Keratinocyte (primary cell): ENCODE measurements at regions not wholly inside any gene's neighbourhood (a gene's known extent, or its start where the extent isn't known, plus 50 kb on each side); places are given as distances from the start of the nearest gene placed in this dataset.

Experiments used
- DNase-seq: peaks from one replicate; pipeline ENCODE4 v3.0.0-alpha.2; 2011; ENCODE audit warnings: low read depth, missing footprints, low spot score
- FAIRE-seq: peaks from 2 replicates; lab custom pipeline; 2011; peaks lifted over from hg19 to GRCh38; lab: Jason Lieb, UNC
- H2AFZ ChIP-seq: 2 replicates; pipeline ENCODE4 v1.6.0; 2012; ENCODE audit warnings: low read length, control low read depth, inconsistent platforms; ENCODE audit not compliant: control insufficient read depth
- H3K27ac ChIP-seq: 2 replicates; pipeline ENCODE4 v1.5.1; 2011; ENCODE audit warnings: low read length; ENCODE audit not compliant: control insufficient read depth, insufficient read depth
- H3K27me3 ChIP-seq: 3 replicates; pipeline ENCODE4 v1.6.0; 2011; ENCODE audit warnings: low read length; ENCODE audit not compliant: control insufficient read depth, insufficient read depth; ENCODE audit errors: extremely low read depth
- H3K36me3 ChIP-seq, 2 experiments: 2 replicates in 1 of 2; 3 replicates in 1 of 2; pipeline ENCODE4 v1.5.1; 2011; ENCODE audit warnings: low read length in 2 of 2, mild to moderate bottlenecking in 1 of 2; ENCODE audit not compliant: control insufficient read depth in 2 of 2, insufficient read depth in 2 of 2; ENCODE audit errors: extremely low read depth in 1 of 2
- H3K4me1 ChIP-seq: 3 replicates; pipeline ENCODE4 v1.5.1; 2011; ENCODE audit warnings: low read length; ENCODE audit not compliant: control insufficient read depth, insufficient read depth; ENCODE audit errors: extremely low read depth
- H3K4me2 ChIP-seq: 3 replicates; pipeline ENCODE4 v1.6.0; 2011; ENCODE audit warnings: low read depth, low read length; ENCODE audit not compliant: control insufficient read depth, insufficient read depth; ENCODE audit errors: extremely low read depth
- H3K4me3 ChIP-seq, 3 experiments: fragments of 200-600 bp in 1 of 3; sonication (generic) in 1 of 3; 2 replicates in 2 of 3; 3 replicates in 1 of 3; pipeline ENCODE4 v1.5.1; 2011 to 2016; ENCODE audit warnings: low read length in 3 of 3, mild to moderate bottlenecking in 3 of 3, control low read depth in 2 of 3, inconsistent platforms in 1 of 3, low read depth in 1 of 3, mixed read lengths in 1 of 3, mixed run types in 1 of 3, moderate library complexity in 1 of 3; ENCODE audit not compliant: control insufficient read depth in 2 of 3, insufficient read depth in 2 of 3; ENCODE audit errors: extremely low read depth in 1 of 3
- H3K79me2 ChIP-seq: 2 replicates; pipeline ENCODE4 v1.6.0; 2012; ENCODE audit warnings: low read length; ENCODE audit not compliant: control insufficient read depth, insufficient read depth
- H3K9ac ChIP-seq: 3 replicates; pipeline ENCODE4 v1.6.0; 2011; ENCODE audit warnings: low read length; ENCODE audit not compliant: control insufficient read depth, insufficient read depth; ENCODE audit errors: extremely low read depth
- H3K9me1 ChIP-seq: 3 replicates; pipeline ENCODE4 v1.6.0; 2011; ENCODE audit warnings: low read length; ENCODE audit not compliant: control insufficient read depth, insufficient read depth; ENCODE audit errors: extremely low read depth
- H3K9me3 ChIP-seq: 2 replicates; pipeline ENCODE4 v1.5.1; 2012; ENCODE audit warnings: low read depth, low read length; ENCODE audit not compliant: control insufficient read depth
- H4K20me1 ChIP-seq: 3 replicates; pipeline ENCODE4 v1.6.0; 2011; ENCODE audit warnings: low read length; ENCODE audit not compliant: control insufficient read depth, insufficient read depth; ENCODE audit errors: extremely low read depth
- CTCF ChIP-seq, 3 experiments: IDR thresholded peaks in 1 of 3; conservative IDR thresholded peaks in 1 of 3; optimal IDR thresholded peaks in 1 of 3; 2 replicates in 2 of 3; 3 replicates in 1 of 3; pipeline versions ENCODE3 to v1.5.1; 2011; ENCODE audit warnings: low read length in 3 of 3, mild to moderate bottlenecking in 3 of 3, moderate library complexity in 2 of 3, control low read depth in 1 of 3, inconsistent platforms in 1 of 3; ENCODE audit not compliant: insufficient read depth in 2 of 3; ENCODE audit errors: extremely low read depth in 1 of 3
- EZH2 ChIP-seq: IDR thresholded peaks from one replicate; pipeline ENCODE4 v1.6.1; 2012; ENCODE audit warnings: inconsistent platforms, mild to moderate bottlenecking, low read length, moderate library complexity
- dilution Hi-C: fragments of 300-500 bp; cut with MboI; formaldehyde crosslinking; loops from one replicate; pipeline ENCODE4 v1.7.0; 2020; ENCODE audit warnings: low sequenced_read_pairs; ENCODE audit not compliant: extremely low pct_ligation_motif_present

- no peak for DNase-seq
- H3K79me2 ChIP-seq = no peaks in the 10 kb centered on the region
- no peak for TF ChIP-seq EZH2
- TF ChIP-seq CTCF (optimal IDR thresholded peaks at IDR 0.05 in 1 of 3, IDR thresholded peaks at IDR 0.05 in 1 of 3, conservative IDR thresholded peaks at IDR 0.05 in 1 of 3; ENCODE audit: extremely low read depth in 1 of 3, insufficient read depth in 2 of 3, low read length in 3 of 3) = no peak
- no peaks in the 10 kb centered on the region for H3K4me1 ChIP-seq
- no peaks in the 10 kb centered on the region for H3K27me3 ChIP-seq
- H3K9me3 ChIP-seq = no peaks in the 10 kb centered on the region
- no peaks in the 10 kb centered on the region for H3K9me1 ChIP-seq
- no peak overlapping the region for H3K4me3 ChIP-seq
- no peaks in the 10 kb centered on the region for H4K20me1 ChIP-seq
- H3K27ac ChIP-seq = no peak overlapping the region
- dilution Hi-C loops = no loop called here
- H3K9ac ChIP-seq = no peak overlapping the region
- no peaks in the 10 kb centered on the region for H3K36me3 ChIP-seq
- FAIRE-seq = no peak
- H3K4me2 ChIP-seq = no peak overlapping the region
- no peak overlapping the region for H2AFZ ChIP-seq
Observed at GRCh38 chr10:14454206-14454605, 123.5 kb upstream of the FRMD4A start.

- dilution Hi-C loops = no loop called here
- H3K4me1 ChIP-seq = no peaks in the 10 kb centered on the region
- no peaks in the 10 kb centered on the region for H3K36me3 ChIP-seq
- no peaks in the 10 kb centered on the region for H3K9me1 ChIP-seq
- DNase-seq (no peak), FAIRE-seq (no peak)
- no peak overlapping the region for H2AFZ ChIP-seq
- H3K4me2 ChIP-seq = no peak overlapping the region
- H3K9ac ChIP-seq = no peak overlapping the region
- H3K27ac ChIP-seq = no peak overlapping the region
- TF ChIP-seq CTCF (optimal IDR thresholded peaks at IDR 0.05 in 1 of 3, IDR thresholded peaks at IDR 0.05 in 1 of 3, conservative IDR thresholded peaks at IDR 0.05 in 1 of 3; ENCODE audit: extremely low read depth in 1 of 3, insufficient read depth in 2 of 3, low read length in 3 of 3) (no peak), EZH2 (no peak)
- H3K4me3 ChIP-seq = no peak overlapping the region
- no peaks in the 10 kb centered on the region for H3K79me2 ChIP-seq
- no peaks in the 10 kb centered on the region for H3K27me3 ChIP-seq
- H3K9me3 ChIP-seq = no peaks in the 10 kb centered on the region
- no peaks in the 10 kb centered on the region for H4K20me1 ChIP-seq
Observed at GRCh38 chr10:14453593-14453992, 122.9 kb upstream of the FRMD4A start.
